Bronchial epithelial cell (primary cell): ENCODE measurements at regions not wholly inside any gene's neighbourhood (a gene's known extent, or its start where the extent isn't known, plus 50 kb on each side); places are given as distances from the start of the nearest gene placed in this dataset.
"Not testable (repeated sequence)": the region's sequence is repeated elsewhere in the genome, so short reads cannot be mapped to it uniquely, and the experiment has no call there.

Experiments used
- DNase-seq: peaks from one replicate; pipeline ENCODE4 v3.0.0-alpha.2; 2010; ENCODE audit warnings: low read depth
- FAIRE-seq: peaks from 2 replicates; lab custom pipeline; 2011; peaks lifted over from hg19 to GRCh38; lab: Jason Lieb, UNC
- H3K27me3 ChIP-seq: 2 replicates; pipeline ENCODE4 v1.5.1; 2011; ENCODE audit warnings: low read length; ENCODE audit not compliant: control insufficient read depth, insufficient read depth
- H3K36me3 ChIP-seq: 2 replicates; pipeline ENCODE4 v1.5.1; 2011; ENCODE audit warnings: low read length; ENCODE audit not compliant: control insufficient read depth, insufficient read depth
- H3K4me3 ChIP-seq: 2 replicates; pipeline ENCODE4 v1.5.1; 2011; ENCODE audit warnings: mild to moderate bottlenecking, low read depth, low read length, control low read depth
- TF ChIP-seq, protein P1 (sequence below): IDR thresholded peaks from 2 replicates; pipeline ENCODE4 v1.5.1; 2011; ENCODE audit warnings: mild to moderate bottlenecking, moderate library complexity, low read length, control low read depth, inconsistent platforms; ENCODE audit not compliant: insufficient read depth, severe bottlenecking

DNA sequence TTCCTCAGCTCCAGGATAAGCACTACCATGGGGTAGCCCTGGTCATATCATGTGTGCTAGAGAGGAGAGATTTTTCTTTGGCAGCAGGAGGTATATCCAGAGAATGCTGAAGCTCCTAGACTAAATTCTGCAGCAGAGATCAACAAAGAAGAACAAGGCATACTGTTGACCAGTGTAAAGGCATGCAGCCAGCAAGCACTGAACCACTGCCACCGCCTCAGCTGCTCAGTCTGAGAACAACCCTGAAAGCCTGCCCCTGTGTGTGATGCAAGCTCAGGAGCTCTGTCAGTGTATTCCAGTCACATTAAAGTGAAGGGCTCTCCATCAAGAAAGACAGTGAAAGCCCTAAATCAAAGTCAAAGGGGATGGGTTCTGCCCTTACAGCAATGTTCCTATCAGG lies 439.5 kb upstream of the CD180 start:
- TF ChIP-seq, protein P1, sequence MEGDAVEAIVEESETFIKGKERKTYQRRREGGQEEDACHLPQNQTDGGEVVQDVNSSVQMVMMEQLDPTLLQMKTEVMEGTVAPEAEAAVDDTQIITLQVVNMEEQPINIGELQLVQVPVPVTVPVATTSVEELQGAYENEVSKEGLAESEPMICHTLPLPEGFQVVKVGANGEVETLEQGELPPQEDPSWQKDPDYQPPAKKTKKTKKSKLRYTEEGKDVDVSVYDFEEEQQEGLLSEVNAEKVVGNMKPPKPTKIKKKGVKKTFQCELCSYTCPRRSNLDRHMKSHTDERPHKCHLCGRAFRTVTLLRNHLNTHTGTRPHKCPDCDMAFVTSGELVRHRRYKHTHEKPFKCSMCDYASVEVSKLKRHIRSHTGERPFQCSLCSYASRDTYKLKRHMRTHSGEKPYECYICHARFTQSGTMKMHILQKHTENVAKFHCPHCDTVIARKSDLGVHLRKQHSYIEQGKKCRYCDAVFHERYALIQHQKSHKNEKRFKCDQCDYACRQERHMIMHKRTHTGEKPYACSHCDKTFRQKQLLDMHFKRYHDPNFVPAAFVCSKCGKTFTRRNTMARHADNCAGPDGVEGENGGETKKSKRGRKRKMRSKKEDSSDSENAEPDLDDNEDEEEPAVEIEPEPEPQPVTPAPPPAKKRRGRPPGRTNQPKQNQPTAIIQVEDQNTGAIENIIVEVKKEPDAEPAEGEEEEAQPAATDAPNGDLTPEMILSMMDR, result no peak
- FAIRE-seq (no peak), DNase-seq (no peak)
- H3K36me3 ChIP-seq, result no peaks in the 10 kb centered on the region
- peaks cover 1% of the 10 kb centered on the region for H3K27me3 ChIP-seq
- H3K4me3 ChIP-seq, result no peak overlapping the region

DNA sequence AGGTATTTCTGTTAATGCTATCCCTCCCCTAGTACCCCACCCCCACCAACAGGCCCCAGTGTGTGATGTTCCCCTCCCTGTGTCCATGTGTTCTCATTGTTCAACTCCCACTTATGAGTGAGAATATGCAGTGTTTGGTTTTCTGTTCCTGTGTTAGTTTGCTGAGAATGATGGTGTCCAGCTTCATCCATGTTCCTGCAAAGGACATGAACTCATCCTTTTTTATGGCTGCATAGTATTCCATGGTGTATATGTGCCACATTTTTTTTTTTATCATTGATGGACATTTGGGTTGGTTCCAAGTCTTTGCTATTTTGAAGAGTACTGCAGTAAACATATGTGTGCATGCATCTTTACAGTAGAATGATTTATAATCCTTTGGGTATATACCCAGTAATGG lies 430.5 kb upstream of the CD180 start:
- not testable (repeated sequence) for DNase-seq, H3K27me3 ChIP-seq, H3K4me3 ChIP-seq, H3K36me3 ChIP-seq, FAIRE-seq

- FAIRE-seq (no peak), DNase-seq (no peak)
- no peak overlapping the region for H3K4me3 ChIP-seq
- TF ChIP-seq, protein P1, result no peak
- no peaks in the 10 kb centered on the region for H3K27me3 ChIP-seq
- no peaks in the 10 kb centered on the region for H3K36me3 ChIP-seq
These were observed 426.5 kb upstream of the CD180 start for GRCh38 chr5:67623078-67623477.

- H3K36me3 ChIP-seq, result no peaks in the 10 kb centered on the region
- DNase-seq, result peak; percentile 67
- FAIRE-seq, result no peak
- TF ChIP-seq, protein P1, result no peak
- no peaks in the 10 kb centered on the region for H3K27me3 ChIP-seq
- H3K4me3 ChIP-seq, result no peak overlapping the region
These were observed 424.1 kb upstream of the CD180 start for GRCh38 chr5:67620424-67621397.

DNA sequence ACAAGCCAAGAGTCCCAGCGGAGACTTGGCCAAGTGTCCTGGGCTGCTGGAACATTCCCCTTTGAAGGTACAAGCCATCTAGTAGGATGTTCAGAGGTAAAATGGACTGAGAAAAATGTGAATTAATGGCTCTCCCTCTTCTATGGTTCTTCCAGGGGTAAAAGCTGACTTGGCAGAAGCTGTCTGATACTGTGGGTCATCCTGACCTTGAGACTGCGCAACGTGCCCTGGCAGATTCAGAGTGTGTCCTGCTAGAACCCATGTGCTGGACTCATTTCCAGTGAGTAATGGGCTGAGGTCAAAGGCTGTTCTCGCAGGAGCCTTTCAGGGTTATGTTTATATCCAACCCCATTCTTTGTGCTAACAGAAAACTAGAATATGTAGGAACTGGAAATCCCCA lies 423.0 kb upstream of the CD180 start:
- Histone ChIP-seq H3K36me3 (no peaks in the 10 kb centered on the region), H3K4me3 (no peak overlapping the region), H3K27me3 (no peaks in the 10 kb centered on the region)
- DNase-seq (no peak), FAIRE-seq (no peak)
- TF ChIP-seq, protein P1, result no peak

GRCh38 chr5:67619235-67619634 lies 422.6 kb upstream of the CD180 start:
- FAIRE-seq (no peak), DNase-seq (peak; percentile 75)
- no peaks in the 10 kb centered on the region for H3K36me3 ChIP-seq
- H3K4me3 ChIP-seq, result no peak overlapping the region
- TF ChIP-seq, protein P1, result no peak
- no peaks in the 10 kb centered on the region for H3K27me3 ChIP-seq
